NCI-H2107 treated with DMSO at 0.1 percent for 48 hours (cell line): ENCODE measurements at regions not wholly inside any gene's neighbourhood (a gene's known extent, or its start where the extent isn't known, plus 50 kb on each side); places are given as distances from the start of the nearest gene placed in this dataset.

ENCODE experiments used
- DNase-seq: peaks from one replicate; lab custom pipeline; 2025; ENCODE audit not compliant: unreplicated experiment; lab: John Stamatoyannopoulos, UW

DNA sequence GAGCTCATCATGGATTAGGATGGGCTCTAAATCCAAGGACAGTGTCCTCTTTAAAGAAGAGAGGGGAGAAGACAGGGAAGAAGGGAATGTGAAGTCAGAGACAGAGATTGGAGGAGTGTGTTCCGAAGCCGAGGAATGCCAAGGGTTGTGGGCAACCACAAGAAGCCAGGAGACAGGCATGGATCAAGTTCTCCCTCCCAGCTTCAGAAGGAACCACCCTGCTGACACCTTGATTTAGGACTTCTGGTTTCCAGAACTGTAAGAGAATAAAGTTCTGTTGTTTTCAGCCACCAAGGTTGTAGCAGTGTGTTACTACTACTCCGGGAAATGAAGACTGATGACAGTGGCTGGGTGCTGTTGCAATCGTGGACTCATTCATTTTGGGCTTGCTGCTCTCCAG is 120.1 kb downstream of the RPS12 start:
- DNase-seq, result no peak

DNA sequence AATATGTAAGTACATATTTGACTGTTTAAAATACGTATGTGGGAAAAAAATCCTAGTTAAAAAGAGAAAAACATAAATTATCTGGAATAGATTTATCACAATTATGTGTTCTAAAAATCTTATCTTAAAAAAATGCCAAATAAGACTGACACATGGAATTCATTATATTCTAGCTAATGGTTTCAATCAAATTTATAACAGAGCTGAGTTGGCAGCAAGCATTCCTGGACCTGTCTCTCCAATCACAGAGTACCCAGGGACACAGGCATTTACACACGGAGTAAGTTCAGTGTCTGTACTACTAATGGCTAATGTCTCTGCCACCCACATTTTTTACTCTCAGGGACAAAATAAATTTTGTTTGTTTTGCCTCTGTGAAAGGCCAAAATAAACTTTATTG is 122.3 kb downstream of the RPS12 start:
- DNase-seq, result no peak

DNA sequence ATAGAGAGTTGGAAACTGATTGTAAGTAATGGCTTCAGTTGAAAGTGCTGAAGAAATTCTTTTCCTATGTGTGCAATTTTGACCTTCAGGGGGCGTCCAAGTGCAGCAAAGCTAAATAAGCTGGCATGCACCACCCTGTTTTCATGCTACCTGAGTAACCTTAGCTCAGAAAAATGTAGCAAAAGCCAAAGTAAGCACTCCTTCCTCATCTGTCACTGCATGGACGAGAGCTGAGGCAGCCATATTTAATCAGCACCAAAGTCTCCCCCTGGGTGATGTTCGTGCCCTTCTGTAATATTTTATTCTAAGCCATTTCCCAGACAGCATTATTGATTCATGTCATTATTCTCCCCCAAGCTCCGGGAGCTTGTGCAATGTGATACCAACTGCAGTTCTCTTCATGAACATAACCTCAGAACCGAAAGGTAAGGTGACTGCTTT is 123.1 kb downstream of the RPS12 start:
- DNase-seq, result peak; percentile 97

DNA sequence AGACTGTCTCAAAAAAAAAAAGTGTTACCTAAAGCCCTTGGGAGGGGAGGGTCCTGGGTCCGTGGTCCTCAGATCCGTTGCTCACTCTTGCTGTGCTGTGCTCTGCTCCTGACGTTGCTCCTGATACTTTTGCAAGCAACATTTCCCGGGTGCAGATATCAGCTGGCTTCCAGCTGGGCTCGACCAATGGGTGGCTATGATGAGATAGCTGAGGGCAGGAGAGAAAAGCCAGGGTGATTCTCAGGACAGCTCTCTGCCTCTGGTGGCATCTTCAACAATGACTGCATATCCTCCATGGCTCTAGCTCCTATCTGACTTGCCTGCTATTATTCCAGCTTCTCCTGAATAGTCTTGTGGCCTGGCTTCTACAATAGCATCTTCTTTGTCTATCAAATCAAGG is 134.5 kb downstream of the RPS12 start:
- DNase-seq, result no peak

DNA sequence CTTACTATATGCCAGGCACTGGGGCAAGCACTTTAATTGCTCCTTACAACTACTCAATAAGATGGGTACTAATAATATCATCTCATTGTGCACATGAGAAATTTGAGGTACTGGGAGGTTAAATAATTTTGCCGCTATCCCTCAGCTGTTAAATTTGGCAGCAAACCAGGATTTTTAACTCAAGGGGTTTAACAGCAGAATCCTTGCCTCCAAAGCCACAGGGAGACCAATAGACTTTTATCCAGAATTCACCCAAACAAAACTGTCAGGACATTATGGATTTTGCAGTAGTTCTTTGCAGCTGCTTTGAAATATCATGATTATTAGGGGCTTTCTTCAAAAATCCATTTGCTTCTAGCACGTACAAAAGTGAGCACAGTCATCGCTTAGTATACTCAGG is 136.2 kb downstream of the RPS12 start:
- no peak for DNase-seq

DNA sequence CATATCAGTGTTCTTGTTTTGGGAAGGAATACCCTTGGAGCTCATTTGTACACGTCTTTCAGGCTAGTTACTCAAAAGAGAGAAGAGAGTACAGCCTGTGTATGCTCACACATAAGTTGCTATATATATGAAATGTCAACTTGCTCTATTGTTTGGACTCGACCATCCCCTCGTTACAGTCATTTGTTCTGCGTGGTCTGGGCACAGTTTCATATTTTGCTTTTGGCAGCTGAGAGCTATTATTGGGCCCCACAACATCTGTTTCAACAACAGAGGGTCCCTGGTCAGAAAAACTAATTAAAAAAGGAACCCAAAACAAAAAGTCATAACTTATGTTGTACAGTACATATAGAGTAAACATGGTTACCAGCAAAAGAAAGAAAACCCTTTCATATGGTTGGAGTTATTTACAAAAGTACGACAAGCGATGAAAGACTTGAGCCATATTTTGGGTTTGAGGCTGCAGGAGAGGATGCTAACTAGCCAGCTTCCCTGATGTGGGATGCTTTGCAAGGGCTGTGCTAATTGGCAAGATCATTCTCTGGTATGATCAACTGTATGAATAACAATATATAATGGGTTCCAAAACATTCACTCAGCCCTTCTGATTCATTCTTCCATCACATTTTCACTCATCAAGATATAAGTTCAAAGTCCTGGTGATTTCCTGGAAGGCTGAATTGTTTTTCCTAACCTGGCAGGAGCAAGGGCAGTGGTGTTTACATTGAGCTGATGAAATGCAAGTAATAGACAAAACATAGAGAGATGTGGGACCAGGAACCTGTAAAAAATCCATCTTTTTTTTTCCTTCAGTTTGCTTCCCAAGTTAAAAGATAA is 137.9 kb downstream of the RPS12 start:
- no peak for DNase-seq

DNA sequence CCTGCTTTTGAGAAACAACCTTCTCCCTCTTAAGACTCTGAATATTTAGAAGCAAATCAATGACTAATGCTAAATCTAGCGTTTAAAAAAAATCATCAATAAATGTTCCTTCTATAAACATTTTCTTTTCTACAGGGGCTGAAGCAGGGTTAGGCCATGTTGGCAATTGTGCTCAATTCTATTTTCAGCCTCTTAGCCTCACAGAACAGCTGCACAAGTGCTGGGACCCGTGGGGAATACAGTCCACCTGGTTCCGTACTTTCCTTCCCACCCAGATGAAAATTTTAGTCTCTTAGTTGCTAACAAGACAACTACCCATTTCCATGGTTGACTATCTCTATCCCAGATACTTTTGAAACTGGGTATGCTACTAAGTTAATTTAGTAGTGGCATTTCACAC is 138.6 kb downstream of the RPS12 start:
- DNase-seq, result no peak

DNA sequence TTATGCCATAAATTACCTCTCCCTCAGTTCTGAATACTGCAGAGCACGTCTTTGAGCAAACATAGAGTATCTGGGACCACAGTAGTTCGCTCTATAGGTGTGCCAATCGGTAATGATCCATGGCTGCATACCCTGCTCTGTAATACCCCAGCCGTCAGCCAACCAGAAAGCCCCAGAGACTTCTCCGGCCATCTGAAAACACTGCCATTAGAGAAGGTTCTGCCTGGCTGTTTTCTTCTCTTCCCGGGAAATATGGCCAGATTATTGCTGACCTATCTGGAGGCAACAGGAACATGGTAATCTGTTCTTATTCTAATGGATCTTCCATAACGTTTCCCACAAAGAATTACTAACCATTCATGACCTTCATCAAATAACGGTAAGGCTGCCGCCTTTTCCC is 139.9 kb downstream of the RPS12 start:
- DNase-seq, result no peak

DNA sequence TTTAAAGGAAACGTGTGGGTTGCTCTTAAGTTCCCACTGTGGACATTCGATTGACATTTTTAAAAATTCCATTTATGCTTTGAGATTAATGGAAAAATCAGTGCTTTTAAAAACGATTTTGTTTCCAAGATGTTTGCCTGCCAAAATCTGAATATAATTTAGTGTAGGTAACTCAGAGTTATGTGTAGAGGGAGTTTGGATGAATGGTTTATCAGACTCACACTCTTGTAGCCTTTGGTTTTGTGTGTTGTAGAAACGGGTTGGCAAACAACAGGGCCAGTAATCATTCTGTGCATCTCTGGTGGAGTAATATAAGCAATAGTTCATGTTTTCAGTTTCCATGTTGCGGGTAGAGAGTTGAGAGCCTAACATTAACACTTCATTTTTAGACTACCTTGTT is 140.6 kb downstream of the RPS12 start:
- no peak for DNase-seq

DNA sequence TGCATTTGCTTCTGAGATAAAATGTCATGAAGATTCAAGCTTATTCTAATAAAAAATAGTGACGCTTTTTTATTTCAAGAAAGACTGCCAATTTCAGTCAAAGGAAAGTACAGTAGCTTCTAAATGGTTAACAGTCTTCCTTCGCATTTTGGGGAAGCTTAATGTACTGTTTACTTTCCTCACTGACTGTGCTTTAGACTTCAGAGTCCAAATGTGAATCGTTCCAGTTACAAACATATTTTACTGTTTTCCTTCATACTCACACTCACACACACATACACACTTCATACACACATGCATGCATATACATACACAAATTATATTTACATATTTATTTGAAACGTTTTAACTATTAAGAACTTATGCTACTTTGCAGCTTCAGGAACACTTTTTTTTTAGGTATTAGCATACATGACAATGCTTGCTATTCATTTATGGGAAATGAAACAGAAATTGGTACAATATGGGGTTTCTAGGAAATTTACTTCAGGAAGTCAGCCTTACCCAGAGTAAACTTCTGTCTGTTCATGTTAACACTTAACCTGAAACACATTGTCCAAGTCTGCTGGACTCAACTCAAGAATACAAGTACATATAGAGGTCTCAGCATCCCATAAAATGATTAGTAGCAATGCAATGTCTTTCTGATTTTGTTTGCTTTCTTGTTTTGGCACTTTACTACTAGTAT is 145.4 kb downstream of the RPS12 start:
- no peak for DNase-seq

DNA sequence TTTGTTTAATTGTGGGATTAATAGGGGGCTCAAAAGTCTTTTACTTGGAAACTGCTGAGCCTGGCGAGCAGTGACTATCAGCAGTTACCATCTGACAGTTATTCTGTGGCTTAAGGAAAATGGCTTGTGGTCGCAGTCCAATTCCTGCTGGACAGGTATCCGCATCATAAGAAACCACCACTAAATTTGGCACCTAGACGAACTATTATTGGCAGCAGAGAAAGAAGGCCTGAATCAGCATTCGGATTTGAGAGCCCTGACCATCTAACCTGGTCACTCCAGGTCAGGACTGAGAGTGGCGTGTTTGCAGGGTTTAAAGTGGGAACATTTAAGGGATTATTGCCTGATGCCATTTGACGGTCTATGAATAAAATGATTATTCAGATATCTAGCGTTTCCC is 146.4 kb downstream of the RPS12 start:
- DNase-seq, result no peak

DNA sequence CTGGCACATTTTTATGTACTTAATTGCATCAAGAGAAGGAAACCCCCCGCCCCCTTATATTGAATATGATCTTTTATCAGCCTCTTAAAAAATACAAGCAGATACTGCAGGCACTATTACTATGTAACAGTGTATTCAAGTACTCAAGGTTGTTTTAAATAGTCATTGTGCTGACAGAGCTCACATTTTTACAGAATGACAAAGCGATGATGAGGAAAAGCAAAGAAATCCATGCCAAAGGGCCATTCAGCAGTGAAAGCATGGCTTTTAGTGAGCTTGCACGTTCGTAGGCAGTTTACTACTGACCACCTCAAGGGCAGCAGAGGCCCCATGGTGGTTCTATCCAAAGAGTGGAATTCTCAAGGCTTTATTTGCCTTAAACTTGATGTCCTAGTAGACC is 146.8 kb downstream of the RPS12 start:
- DNase-seq, result no peak

DNA sequence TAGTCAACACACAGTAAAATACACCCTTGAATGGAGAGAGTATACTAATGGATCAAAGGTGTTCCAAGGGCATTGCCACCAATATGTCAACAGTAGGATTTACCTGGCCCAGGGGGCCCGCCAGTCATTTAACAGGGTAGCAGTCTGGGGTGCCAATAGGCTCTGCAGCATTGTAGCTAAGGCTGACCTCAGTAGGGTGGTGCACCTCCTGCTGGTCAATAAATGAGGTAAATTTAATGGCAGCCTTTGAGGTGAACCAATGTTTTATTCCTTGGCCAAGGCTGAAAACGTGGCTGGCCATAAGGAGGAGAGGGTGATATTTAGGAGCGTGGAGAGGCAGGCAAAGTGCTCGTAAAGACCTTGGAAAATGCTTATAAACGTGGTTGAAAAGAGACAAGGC is 147.2 kb downstream of the RPS12 start:
- peak; percentile 7 for DNase-seq

DNA sequence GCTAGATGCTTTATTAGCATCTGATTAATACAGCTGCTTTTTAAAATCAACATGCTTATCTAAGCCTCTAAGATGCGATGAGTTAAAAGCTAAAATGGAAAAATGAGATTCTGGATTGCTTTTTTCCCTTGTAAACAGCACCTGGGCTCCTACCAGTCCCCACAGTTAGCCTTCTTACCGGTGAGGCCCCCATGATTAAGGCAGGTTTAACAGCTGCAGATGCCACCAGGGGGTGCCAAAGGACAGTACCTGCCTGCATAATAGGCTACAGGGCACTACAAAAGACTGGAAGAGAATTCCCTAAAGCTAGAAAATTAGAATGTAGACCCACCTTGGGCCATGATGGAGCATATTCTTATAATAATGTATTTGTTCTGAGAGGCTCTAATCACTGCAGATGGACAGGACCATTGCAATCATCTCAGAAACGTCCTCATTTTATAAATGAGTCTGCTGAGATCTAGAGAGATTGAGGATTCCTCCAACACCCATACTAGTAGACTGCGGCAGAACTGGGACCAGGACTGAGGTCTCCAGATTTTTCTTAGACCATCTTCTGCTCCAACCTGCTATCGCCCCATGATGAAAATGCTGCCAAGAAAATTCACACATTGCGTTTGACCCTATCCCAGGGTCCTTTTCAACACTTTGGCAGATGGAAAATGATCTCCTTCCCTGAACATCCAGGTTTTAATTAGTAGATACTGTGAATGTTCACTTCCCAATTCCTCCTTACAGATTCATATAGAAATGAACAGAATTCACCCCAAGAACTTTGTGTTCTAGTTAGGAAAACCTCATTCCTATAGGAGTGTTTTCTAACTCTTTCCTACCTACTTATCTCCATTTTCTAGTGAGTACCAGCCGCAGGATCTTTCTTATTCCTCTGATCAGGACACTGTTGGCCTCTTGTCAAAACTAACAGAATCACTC is 148.8 kb downstream of the RPS12 start:
- peak; percentile 39 for DNase-seq

DNA sequence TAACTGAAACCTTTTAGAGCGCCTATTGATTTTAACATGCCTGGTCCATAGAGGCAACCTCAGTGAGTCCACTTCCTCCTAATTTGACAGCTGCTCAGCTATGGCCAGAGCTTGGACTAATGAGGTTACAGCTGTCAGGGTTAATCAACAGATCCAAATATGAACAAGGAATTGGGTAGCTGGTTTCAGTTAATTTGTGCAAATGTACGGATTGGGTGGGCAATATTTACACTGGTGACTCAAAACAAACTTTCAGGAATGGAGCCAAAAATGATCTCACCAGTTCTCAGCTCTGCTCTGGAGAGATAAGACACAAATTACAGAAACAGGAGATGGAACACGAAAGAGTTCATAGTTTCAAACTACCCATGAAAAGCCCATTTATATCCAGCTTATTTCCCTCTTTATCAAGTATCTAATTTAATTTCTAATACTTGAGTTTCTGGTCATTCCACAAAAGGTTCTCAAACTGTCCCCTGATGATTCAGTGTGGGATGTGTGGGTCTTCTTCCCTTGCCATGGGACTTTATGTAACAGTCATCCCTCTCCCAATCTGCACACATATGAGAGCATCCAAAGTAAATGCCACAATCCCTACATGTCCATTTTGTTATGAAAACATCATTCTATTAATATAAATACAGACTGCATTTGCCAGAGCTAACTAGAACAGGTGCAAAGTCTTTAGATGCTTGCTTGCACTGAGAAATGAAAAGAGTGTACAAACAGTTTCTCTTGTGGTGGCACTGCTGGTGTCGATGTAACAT is 149.9 kb downstream of the RPS12 start:
- DNase-seq, result no peak

DNA sequence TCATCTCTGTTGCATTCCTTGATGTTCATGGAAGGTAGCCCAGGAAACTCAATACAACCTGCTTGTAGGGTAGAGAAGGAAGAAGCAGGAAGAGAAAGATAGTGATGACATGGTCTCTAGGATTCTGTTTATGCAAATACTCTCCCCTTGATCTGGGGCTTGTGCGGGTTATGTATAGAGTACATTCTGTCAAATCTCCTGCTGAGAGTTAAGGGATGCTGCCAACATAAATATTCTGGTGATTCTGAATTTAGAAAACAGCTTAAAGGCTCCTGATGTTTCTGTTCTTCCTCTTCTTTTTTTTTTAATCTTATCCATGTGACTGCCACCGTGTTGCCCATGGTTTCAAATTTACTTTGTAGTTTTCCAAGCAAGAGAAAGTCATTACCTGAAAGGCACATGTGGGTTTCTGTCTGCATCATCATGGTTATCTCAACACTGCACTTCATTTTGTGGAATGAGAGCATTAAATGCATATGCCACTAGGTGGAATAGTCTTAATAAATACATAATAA is 150.6 kb downstream of the RPS12 start:
- peak; percentile 32 for DNase-seq

DNA sequence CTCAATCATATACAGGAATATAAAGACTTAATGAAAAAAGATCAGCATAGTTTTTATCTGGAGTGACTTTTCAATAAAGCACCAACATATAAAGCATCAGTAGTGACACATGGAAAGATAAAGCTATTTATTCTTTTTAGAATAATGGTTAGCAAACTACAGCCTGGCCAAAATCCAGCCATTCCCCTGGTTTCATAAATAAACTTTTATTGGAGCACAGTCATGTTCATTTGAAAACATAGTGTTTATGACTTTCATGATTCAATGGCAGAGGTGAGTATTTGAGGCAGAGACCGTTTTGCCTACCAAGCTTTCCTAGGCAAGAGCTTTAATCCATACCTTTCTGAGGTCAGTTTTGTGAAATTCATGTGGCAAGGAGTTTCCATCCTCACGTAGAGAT is 153.5 kb downstream of the RPS12 start:
- no peak for DNase-seq

DNA sequence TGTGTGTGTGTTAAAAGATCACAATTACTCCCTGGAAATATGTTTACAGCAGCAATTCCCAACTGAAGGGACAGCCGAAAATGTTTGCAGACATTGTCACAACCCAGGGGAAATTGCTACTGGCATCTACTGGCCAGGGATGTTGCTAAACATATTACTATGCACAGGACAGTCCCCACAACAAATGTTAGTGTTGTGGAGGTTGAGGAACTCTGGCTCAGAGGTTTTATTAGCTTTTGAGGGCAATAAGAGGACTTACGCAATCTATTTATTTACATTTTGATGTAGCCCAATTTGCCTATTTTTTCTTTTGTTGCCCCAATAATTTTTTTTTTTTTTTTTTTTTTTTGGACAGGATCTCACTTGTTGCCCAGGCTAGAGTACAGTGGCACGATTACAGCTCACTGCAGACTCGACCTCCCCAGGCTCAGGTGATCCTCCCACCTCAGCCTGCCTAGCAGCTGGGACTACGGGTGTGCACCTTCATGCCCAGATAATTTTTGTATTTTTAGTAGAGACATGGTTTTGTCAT is 154.1 kb downstream of the RPS12 start:
- DNase-seq, result no peak

DNA sequence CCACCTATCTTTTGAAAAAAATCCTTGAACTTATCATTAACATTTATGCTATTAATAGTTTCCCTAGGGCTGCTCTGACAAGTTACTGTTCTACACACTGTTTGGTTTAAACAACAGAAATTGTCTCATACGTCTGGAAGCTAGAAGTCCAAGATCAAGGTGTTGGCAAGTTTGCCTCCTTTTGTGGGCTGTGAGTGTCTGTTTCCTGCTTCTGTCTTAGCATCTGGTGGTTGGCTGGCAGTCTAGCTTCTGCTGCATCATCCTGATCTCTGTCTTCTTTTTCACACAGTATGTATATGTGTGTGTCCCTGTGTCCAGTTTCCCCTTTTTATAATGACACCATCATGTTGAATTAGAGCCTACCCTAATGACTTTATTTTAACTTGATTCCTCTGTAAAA is 154.8 kb downstream of the RPS12 start:
- no peak for DNase-seq

DNA sequence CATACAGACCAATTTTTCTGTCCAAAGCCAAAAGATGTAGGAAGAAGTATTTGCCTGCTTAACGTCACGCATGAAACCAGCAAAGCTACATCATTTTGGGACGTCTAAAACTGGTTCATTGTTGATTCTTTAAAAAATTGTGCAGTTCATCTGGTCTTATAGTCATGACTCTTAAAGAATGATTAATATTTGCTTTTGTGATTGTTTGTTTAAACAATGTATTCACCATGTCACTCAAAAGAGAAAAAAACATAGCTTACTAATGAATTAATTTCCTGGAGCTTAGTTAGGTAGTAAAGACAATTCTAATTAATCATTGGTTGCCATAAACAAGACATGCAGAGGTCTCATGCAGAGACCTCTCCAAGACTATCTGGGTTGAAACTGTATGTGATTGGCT is 157.3 kb downstream of the RPS12 start:
- DNase-seq, result no peak
